ENCODE measurements at regions not wholly inside any gene's neighbourhood (a gene's known extent, or its start where the extent isn't known, plus 50 kb on each side); places are given as distances from the start of the nearest gene placed in this dataset.
A peak's percentile ranks its signal among the peaks of the same experiment; 100 is the strongest.
"Not testable (repeated sequence)": the region's sequence is repeated elsewhere in the genome, so short reads cannot be mapped to it uniquely, and the experiment has no call there.

DNA sequence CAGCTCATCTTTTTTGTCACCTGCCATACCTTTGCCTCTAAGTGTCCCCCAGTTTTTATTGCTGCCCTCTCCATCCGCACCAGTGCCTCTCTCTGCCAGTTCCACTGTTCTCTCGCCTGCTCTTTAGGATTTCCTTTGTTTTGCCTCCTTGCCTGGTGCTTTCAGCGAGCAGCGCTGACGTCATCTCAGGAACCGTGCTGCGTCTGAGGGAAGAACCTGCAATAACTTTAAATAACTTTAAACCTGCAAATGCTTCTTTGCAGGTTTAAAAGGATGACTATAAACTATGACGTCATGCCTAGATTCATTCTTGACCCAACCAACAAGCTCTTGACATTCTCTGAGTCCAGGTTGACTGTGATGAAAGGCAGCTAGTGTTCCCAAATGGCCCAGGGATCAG is 105.1 kb downstream of the LRRC74B start:
- DNase-seq (ENCODE audit: low spot score in 2 of 2); H3K36me3 ChIP-seq (replicated peaks); H3K4me3 ChIP-seq; H3K27me3 ChIP-seq (ENCODE audit: low read depth); H3K4me1 ChIP-seq; H3K9me3 ChIP-seq; in situ Hi-C loops (cut with MboI; ENCODE audit: low sequenced_read_pairs): not testable (repeated sequence)

DNA sequence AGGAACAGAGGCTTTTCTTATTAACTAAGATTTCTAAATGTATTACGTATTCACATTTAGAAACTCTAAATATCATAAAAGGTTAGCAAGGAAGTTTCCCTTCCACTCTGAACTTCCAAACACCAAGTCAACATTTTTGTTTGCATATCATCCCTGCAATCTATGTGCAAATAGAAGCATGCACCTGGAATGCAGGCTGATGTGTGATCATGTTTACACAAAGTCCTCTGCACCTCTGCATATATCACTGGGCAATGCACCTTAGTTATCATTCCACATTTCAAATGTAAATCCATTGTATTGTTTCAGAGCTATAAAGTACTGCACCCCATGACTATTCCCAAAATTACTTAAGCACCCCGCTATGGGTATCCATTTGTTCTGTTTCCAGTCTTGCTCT is 142.1 kb downstream of the LRRC74B start:
- H3K36me3 ChIP-seq (replicated peaks); H3K4me1 ChIP-seq; H3K9me3 ChIP-seq; DNase-seq (ENCODE audit: low spot score in 2 of 2); H3K4me3 ChIP-seq; H3K27me3 ChIP-seq (ENCODE audit: low read depth); in situ Hi-C loops (cut with MboI; ENCODE audit: low sequenced_read_pairs): not testable (repeated sequence)

GRCh38 chr22:21212054-21212453 is 166.3 kb downstream of the LRRC74B start:
- not testable (repeated sequence) for H3K27me3 ChIP-seq (ENCODE audit: low read depth); H3K4me1 ChIP-seq; DNase-seq (ENCODE audit: low spot score in 2 of 2)

GRCh38 chr22:21215973-21216731 is 167.4 kb upstream of the RIMBP3B start:
- not testable (repeated sequence) for DNase-seq (ENCODE audit: low spot score in 2 of 2); H3K4me1 ChIP-seq

More at GRCh38 chr22:21212054-21212453, 166.3 kb downstream of the LRRC74B start:
- H3K9me3 ChIP-seq; in situ Hi-C loops (cut with MboI; ENCODE audit: low sequenced_read_pairs); H3K4me3 ChIP-seq; H3K36me3 ChIP-seq (replicated peaks): not testable (repeated sequence)

DNA sequence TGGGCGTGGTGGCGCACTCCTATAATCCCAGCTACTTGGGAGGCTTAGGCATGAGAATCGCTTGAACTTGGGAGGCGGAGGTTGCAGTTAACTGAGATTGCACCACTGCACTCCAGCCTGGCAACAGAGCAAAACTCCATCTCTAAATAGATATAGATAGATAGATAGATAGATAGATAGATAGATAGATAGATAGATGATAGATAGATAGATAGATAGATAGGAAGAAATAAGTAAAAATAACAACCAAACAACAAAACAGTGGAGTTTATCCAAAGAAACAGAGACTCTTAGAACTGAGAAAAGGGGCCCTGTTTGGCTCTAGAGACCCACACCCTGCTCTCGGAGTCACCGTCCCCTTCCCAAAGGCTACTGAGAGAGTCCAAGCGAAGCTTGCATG is 158.7 kb upstream of the RIMBP3B start:
- H3K4me1 ChIP-seq; H3K27me3 ChIP-seq (ENCODE audit: low read depth); in situ Hi-C loops (cut with MboI; ENCODE audit: low sequenced_read_pairs); DNase-seq (ENCODE audit: low spot score in 2 of 2); H3K36me3 ChIP-seq (replicated peaks); H3K9me3 ChIP-seq; H3K4me3 ChIP-seq: not testable (repeated sequence)

More at GRCh38 chr22:21215973-21216731, 167.4 kb upstream of the RIMBP3B start:
- in situ Hi-C loops (cut with MboI; ENCODE audit: low sequenced_read_pairs); H3K4me3 ChIP-seq; H3K9me3 ChIP-seq; H3K36me3 ChIP-seq (replicated peaks); H3K27me3 ChIP-seq (ENCODE audit: low read depth): not testable (repeated sequence)

GRCh38 chr22:21226901-21227693 is 156.5 kb upstream of the RIMBP3B start:
- DNase-seq (ENCODE audit: low spot score in 2 of 2); in situ Hi-C loops (cut with MboI; ENCODE audit: low sequenced_read_pairs); H3K27me3 ChIP-seq (ENCODE audit: low read depth); H3K9me3 ChIP-seq; H3K4me1 ChIP-seq; H3K36me3 ChIP-seq (replicated peaks); H3K4me3 ChIP-seq: not testable (repeated sequence)

DNA sequence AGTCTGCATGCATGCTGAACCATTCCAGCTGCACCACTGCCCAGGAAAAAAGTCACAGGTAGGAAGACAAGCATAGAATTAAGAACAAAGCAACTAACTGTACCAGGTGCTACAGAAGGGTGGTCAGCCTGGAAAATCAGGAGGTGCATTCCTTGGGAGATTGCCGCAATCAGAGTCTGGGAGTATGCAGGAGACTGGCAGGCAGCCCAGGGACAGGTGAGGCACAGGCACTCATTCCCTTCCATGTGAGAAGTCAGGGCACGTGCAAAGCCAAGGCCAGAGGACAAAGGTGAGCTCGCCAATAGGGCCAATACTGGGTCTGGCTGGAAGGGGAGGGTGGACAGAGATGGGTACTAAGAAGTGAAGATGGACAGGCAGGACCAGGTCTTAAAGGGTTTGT is 132.1 kb upstream of the RIMBP3B start:
- H3K9me3 ChIP-seq; in situ Hi-C loops (cut with MboI; ENCODE audit: low sequenced_read_pairs); H3K36me3 ChIP-seq (replicated peaks); H3K27me3 ChIP-seq (ENCODE audit: low read depth); H3K4me3 ChIP-seq; H3K4me1 ChIP-seq; DNase-seq (ENCODE audit: low spot score in 2 of 2): not testable (repeated sequence)

DNA sequence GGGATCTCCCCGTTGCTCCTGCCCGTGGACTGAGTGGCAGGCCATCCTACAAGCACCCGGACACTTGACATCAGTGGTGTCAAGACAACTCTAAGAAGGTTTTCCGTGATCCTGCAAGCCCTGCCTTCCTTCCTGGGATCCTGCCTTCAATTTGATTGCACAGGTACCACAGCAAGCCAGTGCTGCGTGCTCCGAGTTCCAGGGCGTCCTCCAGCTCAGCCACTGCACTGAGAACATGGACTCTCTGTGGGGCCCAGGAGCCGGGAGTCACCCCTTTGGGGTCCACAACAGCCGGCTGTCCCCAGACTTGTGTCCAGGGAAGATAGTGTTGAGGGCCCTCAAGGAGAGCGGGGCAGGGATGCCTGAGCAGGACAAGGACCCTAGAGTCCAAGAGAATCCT is 100.9 kb upstream of the RIMBP3B start:
- H3K4me1 ChIP-seq; H3K4me3 ChIP-seq; in situ Hi-C loops (cut with MboI; ENCODE audit: low sequenced_read_pairs); H3K36me3 ChIP-seq (replicated peaks); H3K9me3 ChIP-seq; H3K27me3 ChIP-seq (ENCODE audit: low read depth); DNase-seq (ENCODE audit: low spot score in 2 of 2): not testable (repeated sequence)

GRCh38 chr22:21293702-21294101 is 89.8 kb upstream of the RIMBP3B start:
- H3K4me1 ChIP-seq; H3K36me3 ChIP-seq (replicated peaks); in situ Hi-C loops (cut with MboI; ENCODE audit: low sequenced_read_pairs); H3K4me3 ChIP-seq; H3K9me3 ChIP-seq; H3K27me3 ChIP-seq (ENCODE audit: low read depth): not testable (repeated sequence)
- peak in 1 of 2 experiments; percentile 3 for DNase-seq (ENCODE audit: low spot score in 2 of 2)

GRCh38 chr22:21327629-21328028 is 55.9 kb upstream of the RIMBP3B start:
- H3K4me1 ChIP-seq; H3K4me3 ChIP-seq; DNase-seq (ENCODE audit: low spot score in 2 of 2); H3K36me3 ChIP-seq (replicated peaks); H3K27me3 ChIP-seq (ENCODE audit: low read depth); H3K9me3 ChIP-seq; in situ Hi-C loops (cut with MboI; ENCODE audit: low sequenced_read_pairs): not testable (repeated sequence)
